WTC11 (cell line): ENCODE measurements at regions not wholly inside any gene's neighbourhood (a gene's known extent, or its start where the extent isn't known, plus 50 kb on each side); places are given as distances from the start of the nearest gene placed in this dataset.

Experiments used
- CTCF ChIP-seq: fragments of 200-600 bp; IDR thresholded peaks from 2 replicates; pipeline ENCODE4 v1.8.0; 2022; ENCODE audit warnings: antibody characterized with exemption
- ERG ChIP-seq: fragments of 250-450 bp; sonication (Bioruptor Pico); IDR thresholded peaks from 2 replicates; pipeline ENCODE4 v1.8.0; 2021; ENCODE audit warnings: mild to moderate bottlenecking
- NFYB ChIP-seq: sonication (generic); formaldehyde crosslinking; conservative IDR thresholded peaks from 2 replicates; pipeline ENCODE4 v1.8.0; 2022; ENCODE audit warnings: low read depth, missing genetic modification reagents

- TF ChIP-seq CTCF (no peak), ERG (no peak), NFYB (CRISPR knock-in tag) (no peak)
Measured at GRCh38 chr13:33970746-33971561, 153.0 kb downstream of the RFC3 start.
